ENCODE measurements at regions not wholly inside any gene's neighbourhood (a gene's known extent, or its start where the extent isn't known, plus 50 kb on each side); places are given as distances from the start of the nearest gene placed in this dataset.

GRCh38 chr10:128286141-128286761, 160.0 kb upstream of the MKI67 start:
- no peak for DNase-seq

GRCh38 chr10:128286762-128287500, 160.7 kb upstream of the MKI67 start:
- no peak for DNase-seq

- no peak for DNase-seq
Measured at GRCh38 chr10:128287921-128288320, 161.7 kb upstream of the MKI67 start.

GRCh38 chr10:128289621-128290020, 163.4 kb upstream of the MKI67 start:
- no peak for DNase-seq

GRCh38 chr10:128295003-128295402, 168.8 kb upstream of the MKI67 start:
- no peak for DNase-seq

GRCh38 chr10:128296253-128297007, 170.2 kb upstream of the MKI67 start:
- no peak for DNase-seq

- no peak for DNase-seq
Measured at GRCh38 chr10:128297709-128298378, 171.6 kb upstream of the MKI67 start.

GRCh38 chr10:128298587-128298986, 172.4 kb upstream of the MKI67 start:
- DNase-seq = no peak

GRCh38 chr10:128300290-128300824, 174.1 kb upstream of the MKI67 start:
- DNase-seq = no peak

GRCh38 chr10:128301051-128301450, 174.8 kb upstream of the MKI67 start:
- no peak for DNase-seq

- no peak for DNase-seq
Measured at GRCh38 chr10:128302808-128303207, 176.6 kb upstream of the MKI67 start.

GRCh38 chr10:128304271-128304670, 178.0 kb upstream of the MKI67 start:
- no peak for DNase-seq

GRCh38 chr10:128305601-128306345, 179.6 kb upstream of the MKI67 start:
- DNase-seq = no peak

GRCh38 chr10:128306535-128306934, 180.3 kb upstream of the MKI67 start:
- DNase-seq = no peak

- DNase-seq = no peak
Measured at GRCh38 chr10:128306966-128307365, 180.7 kb upstream of the MKI67 start.

GRCh38 chr10:128307820-128308219, 181.6 kb upstream of the MKI67 start:
- DNase-seq = no peak

GRCh38 chr10:128310971-128311658, 184.9 kb upstream of the MKI67 start:
- DNase-seq = no peak

- DNase-seq = no peak
Measured at GRCh38 chr10:128312250-128312649, 186.0 kb upstream of the MKI67 start.

GRCh38 chr10:128314686-128315085, 188.5 kb upstream of the MKI67 start:
- DNase-seq = no peak

GRCh38 chr10:128316121-128316726, 190.0 kb upstream of the MKI67 start:
- no peak for DNase-seq

GRCh38 chr10:128316925-128317324, 190.7 kb upstream of the MKI67 start:
- no peak for DNase-seq
